ENCODE measurements at regions not wholly inside any gene's neighbourhood (a gene's known extent, or its start where the extent isn't known, plus 50 kb on each side); places are given as distances from the start of the nearest gene placed in this dataset.

- Histone ChIP-seq H3K9me3 (no peaks in the 10 kb centered on the region), H3K27ac (no peak overlapping the region), H3K4me3 (no peak overlapping the region), H3K36me3 (no peaks in the 10 kb centered on the region), H3K27me3 (replicated peaks; ENCODE audit: insufficient read depth) (no peaks in the 10 kb centered on the region), H3K4me1 (ENCODE audit: control insufficient read depth in 1 of 2, low read depth in 2 of 2) (no peaks in the 10 kb centered on the region)
- DNase-seq (ENCODE audit: low spot score) = no peak
- no peak for ATAC-seq (ENCODE audit: insufficient number of reproducible peaks, low FRiP score, low read depth)
- no peak for TF ChIP-seq CTCF (IDR thresholded peaks at IDR 0.05)
Observed at GRCh38 chr21:14748662-14749061, 202.5 kb upstream of the SAMSN1 start.

- H3K27ac ChIP-seq = no peak overlapping the region
- TF ChIP-seq CTCF (IDR thresholded peaks at IDR 0.05) = no peak
- H3K9me3 ChIP-seq = no peaks in the 10 kb centered on the region
- ATAC-seq (ENCODE audit: insufficient number of reproducible peaks, low FRiP score, low read depth) = no peak
- no peak for DNase-seq (ENCODE audit: low spot score)
- H3K4me1 ChIP-seq (ENCODE audit: control insufficient read depth in 1 of 2, low read depth in 2 of 2) = no peaks in the 10 kb centered on the region
- H3K27me3 ChIP-seq (replicated peaks; ENCODE audit: insufficient read depth) = no peaks in the 10 kb centered on the region
- H3K36me3 ChIP-seq = no peaks in the 10 kb centered on the region
- no peak overlapping the region for H3K4me3 ChIP-seq
Observed at GRCh38 chr21:14744368-14744767, 198.3 kb upstream of the SAMSN1 start.

GRCh38 chr21:14742119-14742518, 196.0 kb upstream of the SAMSN1 start:
- Histone ChIP-seq H3K27ac (no peak overlapping the region), H3K9me3 (no peaks in the 10 kb centered on the region), H3K36me3 (no peaks in the 10 kb centered on the region), H3K4me3 (no peak overlapping the region), H3K4me1 (ENCODE audit: control insufficient read depth in 1 of 2, low read depth in 2 of 2) (no peaks in the 10 kb centered on the region), H3K27me3 (replicated peaks; ENCODE audit: insufficient read depth) (no peaks in the 10 kb centered on the region)
- TF ChIP-seq CTCF (IDR thresholded peaks at IDR 0.05) = no peak
- DNase-seq (ENCODE audit: low spot score) (no peak), ATAC-seq (ENCODE audit: insufficient number of reproducible peaks, low FRiP score, low read depth) (no peak)

GRCh38 chr21:14741256-14741655, 195.1 kb upstream of the SAMSN1 start:
- no peaks in the 10 kb centered on the region for H3K4me1 ChIP-seq (ENCODE audit: control insufficient read depth in 1 of 2, low read depth in 2 of 2)
- H3K27ac ChIP-seq = no peak overlapping the region
- H3K4me3 ChIP-seq = no peak overlapping the region
- no peak for TF ChIP-seq CTCF (IDR thresholded peaks at IDR 0.05)
- ATAC-seq (ENCODE audit: insufficient number of reproducible peaks, low FRiP score, low read depth) = no peak
- no peaks in the 10 kb centered on the region for H3K36me3 ChIP-seq
- no peaks in the 10 kb centered on the region for H3K27me3 ChIP-seq (replicated peaks; ENCODE audit: insufficient read depth)
- H3K9me3 ChIP-seq = no peaks in the 10 kb centered on the region
- no peak for DNase-seq (ENCODE audit: low spot score)

GRCh38 chr21:14740692-14741091, 194.6 kb upstream of the SAMSN1 start:
- H3K9me3 ChIP-seq = no peaks in the 10 kb centered on the region
- H3K4me3 ChIP-seq = no peak overlapping the region
- H3K27ac ChIP-seq = no peak overlapping the region
- H3K27me3 ChIP-seq (replicated peaks; ENCODE audit: insufficient read depth) = no peaks in the 10 kb centered on the region
- no peak for ATAC-seq (ENCODE audit: insufficient number of reproducible peaks, low FRiP score, low read depth)
- TF ChIP-seq CTCF (IDR thresholded peaks at IDR 0.05) = no peak
- DNase-seq (ENCODE audit: low spot score) = no peak
- no peaks in the 10 kb centered on the region for H3K4me1 ChIP-seq (ENCODE audit: control insufficient read depth in 1 of 2, low read depth in 2 of 2)
- no peaks in the 10 kb centered on the region for H3K36me3 ChIP-seq
